ENCODE measurements at regions not wholly inside any gene's neighbourhood (a gene's known extent, or its start where the extent isn't known, plus 50 kb on each side); places are given as distances from the start of the nearest gene placed in this dataset.

DNA sequence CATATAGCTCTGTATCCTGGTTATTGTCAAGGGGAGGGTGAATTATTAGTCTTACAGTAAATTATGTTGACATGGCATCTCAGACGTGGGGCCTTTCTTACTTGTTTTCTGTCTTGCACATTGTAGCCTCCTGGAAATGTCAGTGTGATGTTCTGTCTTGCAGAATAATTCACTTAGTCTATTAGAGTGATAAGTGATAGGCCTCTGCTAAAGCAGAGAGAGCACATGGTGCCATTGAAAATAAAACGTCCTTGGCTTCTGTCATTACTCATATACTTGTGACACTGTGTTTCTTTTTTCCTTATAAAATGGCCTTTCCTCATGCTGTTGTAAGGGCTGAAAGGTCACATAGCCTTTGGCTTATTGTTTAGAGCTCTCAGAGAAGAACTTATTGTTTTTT, 531.0 kb downstream of the EPM2A start:
- ChIA-PET CTCF (interaction anchor here (1.0 kb wide), 1 partner anchor 9 kb away, joined by 3 read pairs; no protein-coding TSS in a partner anchor), POLR2A (no interaction called here)
- Histone ChIP-seq H3K27ac (ENCODE audit: low read depth, low read length) (no peak overlapping the region), H3K9me3 (ENCODE audit: low read length) (no peaks in the 10 kb centered on the region), H3K27me3 (ENCODE audit: insufficient read depth, low read length, poor library complexity, severe bottlenecking) (peaks cover 5% of the 10 kb centered on the region), H3K36me3 (ENCODE audit: insufficient read depth, low read length) (no peaks in the 10 kb centered on the region), H3K4me3 (ENCODE audit: low read length) (no peak overlapping the region), H3K4me1 (ENCODE audit: insufficient read depth, low read length) (no peaks in the 10 kb centered on the region)
- Mint-ChIP-seq H3K9me3 (no peaks in the 10 kb centered on the region), H3K4me3 (no peak overlapping the region), H3K27me3 (peaks cover 0 to 40% of the 10 kb centered on the region in 2 donors), H3K36me3 (no peaks in the 10 kb centered on the region), H3K27ac (no peak overlapping the region), H3K4me1 (no peaks in the 10 kb centered on the region)
- DNase-seq: no peak

DNA sequence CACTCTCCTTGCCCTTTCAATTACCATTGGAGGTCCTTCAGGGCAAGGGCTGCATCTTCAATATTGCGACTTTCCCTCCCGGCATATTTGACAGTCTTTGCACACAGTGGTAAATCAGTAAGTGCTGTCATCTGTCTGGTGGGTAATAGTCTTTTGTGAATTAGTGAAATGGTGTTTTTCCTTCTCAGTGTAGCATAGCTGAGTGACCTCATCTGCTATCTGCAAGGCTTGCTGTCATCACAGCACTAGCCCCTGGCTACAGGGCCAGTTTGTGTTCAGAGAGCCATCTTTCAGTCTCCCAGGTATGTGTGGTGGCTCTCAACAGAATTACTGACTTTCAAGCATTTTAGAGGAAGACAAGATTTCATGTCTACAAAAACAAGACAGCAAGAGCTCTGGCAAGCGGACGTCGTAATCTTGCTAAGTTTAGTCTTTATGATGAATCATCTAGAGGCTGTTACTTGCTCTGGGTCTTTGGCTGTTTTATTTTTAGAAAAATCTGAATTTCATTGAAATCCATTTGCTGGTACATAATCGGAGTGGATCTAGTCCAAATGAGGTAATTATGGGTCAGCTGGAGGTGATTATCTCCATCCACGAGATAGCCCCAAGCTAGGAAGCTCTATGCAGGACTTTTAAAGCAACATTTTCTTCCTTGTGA, 528.9 kb downstream of the EPM2A start:
- no peaks in the 10 kb centered on the region for H3K36me3 Mint-ChIP-seq
- H3K4me3 ChIP-seq (ENCODE audit: low read length): no peak overlapping the region

GRCh38 chr6:145208474-145208873, 526.8 kb downstream of the EPM2A start:
- no peak for DNase-seq
- peaks cover 2 to 5% (median 4%) of the 10 kb centered on the region in 3 donors for H3K4me1 Mint-ChIP-seq

More for the DNA sequence above, 528.9 kb downstream of the EPM2A start:
- POLR2A ChIA-PET: no interaction called here
- no peak for DNase-seq
- no peaks in the 10 kb centered on the region for H3K9me3 Mint-ChIP-seq
- CTCF ChIA-PET: no interaction called here
- Histone ChIP-seq H3K36me3 (ENCODE audit: insufficient read depth, low read length) (no peaks in the 10 kb centered on the region), H3K27me3 (ENCODE audit: insufficient read depth, low read length, poor library complexity, severe bottlenecking) (peaks cover 5% of the 10 kb centered on the region), H3K9me3 (ENCODE audit: low read length) (no peaks in the 10 kb centered on the region), H3K4me1 (ENCODE audit: insufficient read depth, low read length) (no peaks in the 10 kb centered on the region), H3K27ac (ENCODE audit: low read depth, low read length) (no peak overlapping the region)
- peaks cover 0 to 39% of the 10 kb centered on the region in 2 donors for H3K27me3 Mint-ChIP-seq
- H3K4me3 Mint-ChIP-seq: no peak overlapping the region
- H3K4me1 Mint-ChIP-seq: no peaks in the 10 kb centered on the region
- no peak overlapping the region for H3K27ac Mint-ChIP-seq

GRCh38 chr6:145209272-145209671, 526.0 kb downstream of the EPM2A start:
- ChIA-PET POLR2A (no interaction called here), CTCF (no interaction called here)
- Histone ChIP-seq H3K36me3 (ENCODE audit: insufficient read depth, low read length) (no peaks in the 10 kb centered on the region), H3K9me3 (ENCODE audit: low read length) (no peaks in the 10 kb centered on the region), H3K27ac (ENCODE audit: low read depth, low read length) (no peak overlapping the region), H3K4me1 (ENCODE audit: insufficient read depth, low read length) (no peaks in the 10 kb centered on the region), H3K4me3 (ENCODE audit: low read length) (no peak overlapping the region), H3K27me3 (ENCODE audit: insufficient read depth, low read length, poor library complexity, severe bottlenecking) (no peaks in the 10 kb centered on the region)
- Mint-ChIP-seq H3K4me3 (no peak overlapping the region), H3K9me3 (no peaks in the 10 kb centered on the region), H3K27me3 (peaks cover 0 to 22% of the 10 kb centered on the region in 2 donors), H3K27ac (no peak overlapping the region), H3K4me1 (peaks cover 7 to 13% (median 10%) of the 10 kb centered on the region in 3 donors), H3K36me3 (no peaks in the 10 kb centered on the region)
- no peak for DNase-seq

More at GRCh38 chr6:145208474-145208873, 526.8 kb downstream of the EPM2A start:
- Mint-ChIP-seq H3K36me3 (no peaks in the 10 kb centered on the region), H3K27ac (no peak overlapping the region), H3K4me3 (no peak overlapping the region), H3K9me3 (no peaks in the 10 kb centered on the region), H3K27me3 (peaks cover 0 to 22% of the 10 kb centered on the region in 2 donors)
- no peaks in the 10 kb centered on the region for H3K36me3 ChIP-seq (ENCODE audit: insufficient read depth, low read length)
- no peak overlapping the region for H3K4me3 ChIP-seq (ENCODE audit: low read length)
- no peaks in the 10 kb centered on the region for H3K9me3 ChIP-seq (ENCODE audit: low read length)
- POLR2A ChIA-PET: no interaction called here
- no peaks in the 10 kb centered on the region for H3K4me1 ChIP-seq (ENCODE audit: insufficient read depth, low read length)
- H3K27ac ChIP-seq (ENCODE audit: low read depth, low read length): no peak overlapping the region
- CTCF ChIA-PET: no interaction called here
- no peaks in the 10 kb centered on the region for H3K27me3 ChIP-seq (ENCODE audit: insufficient read depth, low read length, poor library complexity, severe bottlenecking)

- ChIA-PET CTCF (interaction anchor here (0.7 to 1.0 kb wide), 2 partner anchors 9 to 11 kb away, joined by 3 read pairs; no protein-coding TSS in a partner anchor), POLR2A (no interaction called here)
- H3K9me3 ChIP-seq (ENCODE audit: low read length): no peaks in the 10 kb centered on the region
- no peaks in the 10 kb centered on the region for H3K4me1 ChIP-seq (ENCODE audit: insufficient read depth, low read length)
- H3K4me3 ChIP-seq (ENCODE audit: low read length): no peak overlapping the region
- H3K4me3 Mint-ChIP-seq: no peak overlapping the region
- no peaks in the 10 kb centered on the region for H3K27me3 ChIP-seq (ENCODE audit: insufficient read depth, low read length, poor library complexity, severe bottlenecking)
- H3K36me3 ChIP-seq (ENCODE audit: insufficient read depth, low read length): no peaks in the 10 kb centered on the region
- H3K9me3 Mint-ChIP-seq: no peaks in the 10 kb centered on the region
- no peak for DNase-seq
- no peak overlapping the region for H3K27ac Mint-ChIP-seq
- peaks cover 9 to 17% (median 16%) of the 10 kb centered on the region in 3 donors for H3K4me1 Mint-ChIP-seq
- peaks cover 0 to 11% of the 10 kb centered on the region in 2 donors for H3K27me3 Mint-ChIP-seq
- H3K27ac ChIP-seq (ENCODE audit: low read depth, low read length): no peak overlapping the region
- no peaks in the 10 kb centered on the region for H3K36me3 Mint-ChIP-seq
Observed at GRCh38 chr6:145212813-145213212, 522.5 kb downstream of the EPM2A start.

- Mint-ChIP-seq H3K27ac (peak overlapping the region in 3 of 8 donors; percentile 28 to 56 (median 36)), H3K36me3 (no peaks in the 10 kb centered on the region), H3K27me3 (peaks cover 0 to 15% of the 10 kb centered on the region in 2 donors), H3K4me3 (no peak overlapping the region), H3K9me3 (no peaks in the 10 kb centered on the region), H3K4me1 (peaks cover 9 to 17% (median 16%) of the 10 kb centered on the region in 3 donors)
- H3K27ac ChIP-seq (ENCODE audit: low read depth, low read length): no peak overlapping the region
- POLR2A ChIA-PET: no interaction called here
- H3K36me3 ChIP-seq (ENCODE audit: insufficient read depth, low read length): no peaks in the 10 kb centered on the region
- H3K9me3 ChIP-seq (ENCODE audit: low read length): no peaks in the 10 kb centered on the region
- no peak overlapping the region for H3K4me3 ChIP-seq (ENCODE audit: low read length)
- H3K4me1 ChIP-seq (ENCODE audit: insufficient read depth, low read length): no peaks in the 10 kb centered on the region
- CTCF ChIA-PET: interaction anchor here (0.7 kb wide), 1 partner anchor 10 kb away, joined by 3 read pairs; no protein-coding TSS in a partner anchor
- DNase-seq: no peak
- no peaks in the 10 kb centered on the region for H3K27me3 ChIP-seq (ENCODE audit: insufficient read depth, low read length, poor library complexity, severe bottlenecking)
Observed at GRCh38 chr6:145213614-145214013, 521.7 kb downstream of the EPM2A start.

- Mint-ChIP-seq H3K4me1 (peaks cover 9 to 17% (median 16%) of the 10 kb centered on the region in 3 donors), H3K9me3 (no peaks in the 10 kb centered on the region), H3K4me3 (no peak overlapping the region), H3K36me3 (no peaks in the 10 kb centered on the region), H3K27ac (no peak overlapping the region), H3K27me3 (peaks cover 0 to 16% of the 10 kb centered on the region in 2 donors)
- Histone ChIP-seq H3K4me3 (ENCODE audit: low read length) (no peak overlapping the region), H3K36me3 (ENCODE audit: insufficient read depth, low read length) (no peaks in the 10 kb centered on the region), H3K9me3 (ENCODE audit: low read length) (no peaks in the 10 kb centered on the region), H3K4me1 (ENCODE audit: insufficient read depth, low read length) (no peaks in the 10 kb centered on the region), H3K27me3 (ENCODE audit: insufficient read depth, low read length, poor library complexity, severe bottlenecking) (no peaks in the 10 kb centered on the region), H3K27ac (ENCODE audit: low read depth, low read length) (no peak overlapping the region)
- POLR2A ChIA-PET: interaction anchor here (0.7 kb wide), 1 partner anchor 11 kb away, joined by 4 read pairs; no protein-coding TSS in a partner anchor
- CTCF ChIA-PET: no interaction called here
- DNase-seq: peak in 1 of 5 donors; percentile 6
Observed at GRCh38 chr6:145214570-145214969, 520.8 kb downstream of the EPM2A start.

GRCh38 chr6:145224450-145224849, 510.9 kb downstream of the EPM2A start:
- H3K36me3 ChIP-seq (ENCODE audit: insufficient read depth, low read length): no peaks in the 10 kb centered on the region
- peaks cover 2 to 9% of the 10 kb centered on the region in 2 donors for H3K27me3 Mint-ChIP-seq
- DNase-seq: no peak
- no peak overlapping the region for H3K4me3 ChIP-seq (ENCODE audit: low read length)
- POLR2A ChIA-PET: no interaction called here
- no peaks in the 10 kb centered on the region for H3K9me3 ChIP-seq (ENCODE audit: low read length)
- H3K4me1 Mint-ChIP-seq: no peaks in the 10 kb centered on the region
- H3K36me3 Mint-ChIP-seq: no peaks in the 10 kb centered on the region
- H3K4me1 ChIP-seq (ENCODE audit: insufficient read depth, low read length): no peaks in the 10 kb centered on the region
- no peak overlapping the region for H3K27ac Mint-ChIP-seq
- no peaks in the 10 kb centered on the region for H3K9me3 Mint-ChIP-seq
- CTCF ChIA-PET: no interaction called here
- H3K4me3 Mint-ChIP-seq: no peak overlapping the region
- no peak overlapping the region for H3K27ac ChIP-seq (ENCODE audit: low read depth, low read length)
- no peaks in the 10 kb centered on the region for H3K27me3 ChIP-seq (ENCODE audit: insufficient read depth, low read length, poor library complexity, severe bottlenecking)

All from CD8-positive, alpha-beta memory T cell (primary cell).